Smooth muscle cell (in vitro differentiated cells): ENCODE measurements at regions not wholly inside any gene's neighbourhood (a gene's known extent, or its start where the extent isn't known, plus 50 kb on each side); places are given as distances from the start of the nearest gene placed in this dataset.

Source experiments
- DNase-seq: peaks from one replicate; lab custom pipeline; 2025; ENCODE audit not compliant: unreplicated experiment; lab: John Stamatoyannopoulos, UW
- H2AFZ ChIP-seq: fragments of 200-600 bp; sonication (generic); 2 replicates; pipeline ENCODE4 v1.6.0; 2016; ENCODE audit warnings: antibody characterized with exemption, low read depth, mild to moderate bottlenecking
- H3F3A ChIP-seq: fragments of 200-600 bp; sonication (generic); 2 replicates; pipeline ENCODE4 v1.6.0; 2017; ENCODE audit warnings: antibody characterized with exemption, low read depth
- H3K27ac ChIP-seq: fragments of 200-600 bp; sonication (generic); 2 replicates; pipeline ENCODE4 v1.5.1; 2016; ENCODE audit warnings: low read depth, mild to moderate bottlenecking
- H3K27me3 ChIP-seq: fragments of 200-600 bp; sonication (generic); 2 replicates; pipeline ENCODE4 v1.6.1; 2016; ENCODE audit warnings: low read depth, mild to moderate bottlenecking
- H3K36me3 ChIP-seq: fragments of 200-600 bp; sonication (generic); 2 replicates; pipeline ENCODE4 v1.5.1; 2016; ENCODE audit warnings: low read depth
- H3K4me1 ChIP-seq: fragments of 200-600 bp; sonication (generic); 2 replicates; pipeline ENCODE4 v1.5.1; 2016; ENCODE audit warnings: low read depth
- H3K4me2 ChIP-seq: fragments of 200-600 bp; sonication (generic); 2 replicates; pipeline ENCODE4 v1.6.0; 2016; ENCODE audit warnings: mild to moderate bottlenecking
- H3K4me3 ChIP-seq: fragments of 200-600 bp; sonication (generic); 2 replicates; pipeline ENCODE4 v1.5.1; 2016; ENCODE audit warnings: mild to moderate bottlenecking
- H3K79me2 ChIP-seq: fragments of 200-600 bp; sonication (generic); 2 replicates; pipeline ENCODE4 v1.6.0; 2016; ENCODE audit warnings: low read depth, mild to moderate bottlenecking
- H3K9ac ChIP-seq: fragments of 200-600 bp; sonication (generic); 2 replicates; pipeline ENCODE4 v1.6.0; 2016; ENCODE audit warnings: low read depth
- H3K9me3 ChIP-seq: fragments of 200-600 bp; sonication (generic); replicated peaks from 2 replicates; pipeline ENCODE4 v1.5.1; 2016; ENCODE audit warnings: low read depth
- H4K20me1 ChIP-seq: fragments of 200-600 bp; sonication (generic); 2 replicates; pipeline ENCODE4 v1.6.0; 2016; ENCODE audit warnings: low read depth
- CTCF ChIP-seq: fragments of 200-600 bp; sonication (generic); IDR thresholded peaks from 2 replicates; pipeline ENCODE4 v1.5.1; 2017; ENCODE audit warnings: borderline replicate concordance, mild to moderate bottlenecking, antibody characterized with exemption; ENCODE audit not compliant: insufficient read depth, poor library complexity, severe bottlenecking
- WGBS: methylation state at CpG from one replicate; pipeline ENCODE4 v1.1.7; 2016; ENCODE audit warnings: low lambda C conversion rate; 5-methylcytosine and 5-hydroxymethylcytosine counted together

- Histone ChIP-seq H3K9me3 (no peaks in the 10 kb centered on the region), H3K4me2 (no peak overlapping the region), H2AFZ (no peak overlapping the region), H3K4me3 (no peak overlapping the region), H3K27ac (no peak overlapping the region), H3K36me3 (no peaks in the 10 kb centered on the region), H3F3A (no peaks in the 10 kb centered on the region), H3K9ac (no peak overlapping the region), H3K4me1 (peaks cover 3% of the 10 kb centered on the region), H4K20me1 (no peaks in the 10 kb centered on the region), H3K79me2 (no peaks in the 10 kb centered on the region), H3K27me3 (no peaks in the 10 kb centered on the region)
- no peak for DNase-seq
- no peak for TF ChIP-seq CTCF
- 94% methylated on average over 4 of the region's 4 CpGs for WGBS
These were observed 108.9 kb upstream of the HDAC9 start for GRCh38 chr7:18386607-18387006.

- WGBS: 94% methylated on average over 2 of the region's 2 CpGs
- Histone ChIP-seq H2AFZ (no peak overlapping the region), H3K4me1 (peaks cover 3% of the 10 kb centered on the region), H3K9ac (no peak overlapping the region), H3K27ac (no peak overlapping the region), H3K9me3 (no peaks in the 10 kb centered on the region), H3F3A (no peaks in the 10 kb centered on the region), H3K36me3 (no peaks in the 10 kb centered on the region), H3K4me3 (no peak overlapping the region), H3K79me2 (no peaks in the 10 kb centered on the region), H3K4me2 (no peak overlapping the region), H3K27me3 (no peaks in the 10 kb centered on the region), H4K20me1 (no peaks in the 10 kb centered on the region)
- DNase-seq: no peak
- TF ChIP-seq CTCF: no peak
These were observed 108.3 kb upstream of the HDAC9 start for GRCh38 chr7:18387191-18387735.

DNA sequence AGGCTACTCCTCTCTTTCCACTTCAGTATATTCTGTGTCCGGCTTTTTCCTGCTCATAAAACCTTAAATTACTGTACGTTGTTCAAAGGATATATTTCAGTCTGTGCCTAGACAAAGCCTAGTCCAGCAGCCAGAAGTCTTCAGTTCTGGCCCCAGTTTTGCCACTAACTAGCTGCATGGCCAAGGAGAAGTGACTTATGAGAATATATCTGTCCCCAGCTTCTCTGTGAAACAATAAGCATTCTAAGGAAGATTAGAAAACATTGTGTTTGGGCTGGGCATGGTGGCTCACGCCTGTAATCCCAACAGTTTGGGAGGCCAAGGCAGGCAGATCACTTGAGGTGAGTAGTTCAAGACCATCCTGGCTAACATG lies 105.0 kb upstream of the HDAC9 start:
- no peaks in the 10 kb centered on the region for H4K20me1 ChIP-seq
- 86% methylated on average over 3 of the region's 3 CpGs for WGBS
- H3K27me3 ChIP-seq: no peaks in the 10 kb centered on the region
- H3K4me2 ChIP-seq: no peak overlapping the region
- DNase-seq: no peak
- no peaks in the 10 kb centered on the region for H3K36me3 ChIP-seq
- no peak overlapping the region for H2AFZ ChIP-seq
- no peak overlapping the region for H3K27ac ChIP-seq
- H3K9me3 ChIP-seq: no peaks in the 10 kb centered on the region
- H3K9ac ChIP-seq: no peak overlapping the region
- TF ChIP-seq CTCF: no peak
- H3K4me1 ChIP-seq: no peaks in the 10 kb centered on the region
- no peaks in the 10 kb centered on the region for H3K79me2 ChIP-seq
- H3F3A ChIP-seq: no peaks in the 10 kb centered on the region
- no peak overlapping the region for H3K4me3 ChIP-seq

DNA sequence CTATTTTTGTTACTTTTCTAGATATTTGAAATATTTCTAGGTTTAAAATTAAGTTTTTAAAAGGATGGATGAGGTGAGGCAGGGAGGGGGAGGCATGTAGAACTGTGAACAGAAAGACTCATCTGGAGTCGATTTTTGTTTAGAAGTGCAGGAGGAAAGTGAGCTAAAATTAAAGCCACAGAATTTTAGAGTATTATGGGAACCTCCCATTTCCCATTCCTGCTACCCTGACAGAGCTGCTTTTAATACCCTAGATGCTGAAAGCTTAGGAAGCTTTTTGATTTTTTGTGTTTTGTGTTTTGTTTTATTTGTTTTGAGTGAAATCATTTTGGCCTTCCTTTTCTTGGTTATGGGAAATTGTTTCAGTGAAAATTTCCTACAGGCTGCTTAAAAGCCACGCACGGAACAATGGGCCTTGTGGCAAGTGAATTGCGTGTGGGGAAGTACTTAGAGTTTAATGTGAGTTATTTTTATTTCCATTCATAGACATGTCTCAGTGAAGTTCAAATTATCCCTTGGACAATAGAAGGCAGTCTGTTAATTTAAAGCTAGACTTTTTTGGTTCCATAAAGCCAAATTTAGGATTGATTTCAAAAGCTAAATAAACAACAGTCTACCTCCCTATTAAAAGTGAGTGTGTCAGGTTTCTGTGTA lies 102.0 kb upstream of the HDAC9 start:
- Histone ChIP-seq H4K20me1 (no peaks in the 10 kb centered on the region), H3K9me3 (no peaks in the 10 kb centered on the region), H3K4me2 (no peak overlapping the region), H3K4me1 (peaks cover 7% of the 10 kb centered on the region), H2AFZ (no peak overlapping the region), H3K9ac (no peak overlapping the region), H3K36me3 (no peaks in the 10 kb centered on the region), H3K27me3 (no peaks in the 10 kb centered on the region), H3K4me3 (no peak overlapping the region), H3K79me2 (no peaks in the 10 kb centered on the region), H3K27ac (no peak overlapping the region), H3F3A (no peaks in the 10 kb centered on the region)
- no peak for DNase-seq
- no peak for TF ChIP-seq CTCF
- 92% methylated on average over 4 of the region's 4 CpGs for WGBS
